ENCODE measurements at regions not wholly inside any gene's neighbourhood (a gene's known extent, or its start where the extent isn't known, plus 50 kb on each side); places are given as distances from the start of the nearest gene placed in this dataset.

DNA sequence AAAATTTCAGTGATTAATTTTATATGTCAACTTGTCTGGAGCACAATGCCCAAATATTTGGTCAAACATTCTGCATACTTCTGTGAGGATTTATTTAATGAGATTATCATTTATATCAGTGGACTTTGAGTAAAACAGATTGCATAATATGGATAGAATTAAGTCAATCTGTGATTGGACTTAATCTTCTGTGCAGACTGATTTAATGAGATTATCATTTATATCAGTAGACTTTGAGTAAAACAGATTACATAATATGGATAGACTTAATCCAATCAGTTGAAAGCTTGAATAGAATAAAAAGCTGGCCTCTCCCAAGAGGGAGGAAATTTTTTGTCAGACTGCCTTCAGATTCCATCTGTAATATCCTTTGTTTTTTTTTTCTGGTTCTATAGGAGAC, 1413.2 kb downstream of the LRFN5 start (continued):
- TF ChIP-seq, protein P1, sequence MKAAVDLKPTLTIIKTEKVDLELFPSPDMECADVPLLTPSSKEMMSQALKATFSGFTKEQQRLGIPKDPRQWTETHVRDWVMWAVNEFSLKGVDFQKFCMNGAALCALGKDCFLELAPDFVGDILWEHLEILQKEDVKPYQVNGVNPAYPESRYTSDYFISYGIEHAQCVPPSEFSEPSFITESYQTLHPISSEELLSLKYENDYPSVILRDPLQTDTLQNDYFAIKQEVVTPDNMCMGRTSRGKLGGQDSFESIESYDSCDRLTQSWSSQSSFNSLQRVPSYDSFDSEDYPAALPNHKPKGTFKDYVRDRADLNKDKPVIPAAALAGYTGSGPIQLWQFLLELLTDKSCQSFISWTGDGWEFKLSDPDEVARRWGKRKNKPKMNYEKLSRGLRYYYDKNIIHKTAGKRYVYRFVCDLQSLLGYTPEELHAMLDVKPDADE (IDR thresholded peaks at IDR 0.05) = no peak

DNA sequence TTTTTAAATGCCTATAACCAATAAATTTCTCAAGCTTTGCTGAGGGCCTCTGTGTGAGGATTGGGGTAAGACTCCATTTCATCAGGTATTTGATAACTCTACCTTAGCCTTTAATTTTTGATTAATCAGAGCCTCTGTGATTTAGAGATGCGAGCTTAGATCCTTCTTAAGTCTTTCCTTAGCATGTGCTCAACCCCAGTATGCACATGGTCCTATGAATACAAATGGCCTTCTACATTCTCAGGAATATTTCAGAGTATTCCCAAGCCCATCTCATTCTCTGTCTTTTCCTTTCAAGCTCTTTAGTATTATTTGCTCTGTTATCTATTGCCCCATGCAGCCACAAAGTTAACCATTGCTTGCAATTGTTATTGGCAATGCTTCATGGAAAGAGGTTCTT, 1407.7 kb downstream of the LRFN5 start:
- Histone ChIP-seq H3K27me3 (ENCODE audit: insufficient read depth) (no peaks in the 10 kb centered on the region), H3K9me2 (ENCODE audit: insufficient read depth) (peaks cover 9% of the 10 kb centered on the region; the same call in 1 of the 2 replicates), H3F3A (replicated peaks; ENCODE audit: low read depth) (no peaks in the 10 kb centered on the region), H4K20me1 (replicated peaks; ENCODE audit: insufficient read depth) (no peaks in the 10 kb centered on the region), H2AFZ (no peak overlapping the region), H3K4me1 (ENCODE audit: insufficient read depth) (no peaks in the 10 kb centered on the region), H3K27ac (ENCODE audit: low read depth) (no peak overlapping the region), H3K4me2 (no peak overlapping the region), H3K4me3 (no peak overlapping the region), H3K36me3 (ENCODE audit: insufficient read depth) (peaks cover 5% of the 10 kb centered on the region; the same call in 1 of the 2 replicates), H3K79me2 (replicated peaks; ENCODE audit: insufficient read depth) (no peaks in the 10 kb centered on the region)
- no peak overlapping the region for H3K27ac Mint-ChIP-seq
- H3K4me1 Mint-ChIP-seq = no peaks in the 10 kb centered on the region
- H3K9me3 Mint-ChIP-seq = peaks cover 20% of the 10 kb centered on the region
- H3K4me3 Mint-ChIP-seq = no peak overlapping the region
- peaks cover 3% of the 10 kb centered on the region; the same call in 2 of the 3 replicates for H3K36me3 Mint-ChIP-seq (ENCODE audit: low read depth)
- ATAC-seq (no peak), DNase-seq (ENCODE audit: low spot score) (no peak)
- H3K27me3 Mint-ChIP-seq (ENCODE audit: insufficient read depth, low read depth, poor library complexity) = no peaks in the 10 kb centered on the region
- TF ChIP-seq, protein P2, sequence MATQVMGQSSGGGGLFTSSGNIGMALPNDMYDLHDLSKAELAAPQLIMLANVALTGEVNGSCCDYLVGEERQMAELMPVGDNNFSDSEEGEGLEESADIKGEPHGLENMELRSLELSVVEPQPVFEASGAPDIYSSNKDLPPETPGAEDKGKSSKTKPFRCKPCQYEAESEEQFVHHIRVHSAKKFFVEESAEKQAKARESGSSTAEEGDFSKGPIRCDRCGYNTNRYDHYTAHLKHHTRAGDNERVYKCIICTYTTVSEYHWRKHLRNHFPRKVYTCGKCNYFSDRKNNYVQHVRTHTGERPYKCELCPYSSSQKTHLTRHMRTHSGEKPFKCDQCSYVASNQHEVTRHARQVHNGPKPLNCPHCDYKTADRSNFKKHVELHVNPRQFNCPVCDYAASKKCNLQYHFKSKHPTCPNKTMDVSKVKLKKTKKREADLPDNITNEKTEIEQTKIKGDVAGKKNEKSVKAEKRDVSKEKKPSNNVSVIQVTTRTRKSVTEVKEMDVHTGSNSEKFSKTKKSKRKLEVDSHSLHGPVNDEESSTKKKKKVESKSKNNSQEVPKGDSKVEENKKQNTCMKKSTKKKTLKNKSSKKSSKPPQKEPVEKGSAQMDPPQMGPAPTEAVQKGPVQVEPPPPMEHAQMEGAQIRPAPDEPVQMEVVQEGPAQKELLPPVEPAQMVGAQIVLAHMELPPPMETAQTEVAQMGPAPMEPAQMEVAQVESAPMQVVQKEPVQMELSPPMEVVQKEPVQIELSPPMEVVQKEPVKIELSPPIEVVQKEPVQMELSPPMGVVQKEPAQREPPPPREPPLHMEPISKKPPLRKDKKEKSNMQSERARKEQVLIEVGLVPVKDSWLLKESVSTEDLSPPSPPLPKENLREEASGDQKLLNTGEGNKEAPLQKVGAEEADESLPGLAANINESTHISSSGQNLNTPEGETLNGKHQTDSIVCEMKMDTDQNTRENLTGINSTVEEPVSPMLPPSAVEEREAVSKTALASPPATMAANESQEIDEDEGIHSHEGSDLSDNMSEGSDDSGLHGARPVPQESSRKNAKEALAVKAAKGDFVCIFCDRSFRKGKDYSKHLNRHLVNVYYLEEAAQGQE (IDR thresholded peaks at IDR 0.05; ENCODE audit: unreplicated experiment) = no peak
- TF ChIP-seq NANOG (IDR thresholded peaks at IDR 0.05; ENCODE audit: borderline replicate concordance) (no peak), POLR2AphosphoS5 (IDR thresholded peaks at IDR 0.05; ENCODE audit: low read depth) (no peak), EZH2 (IDR thresholded peaks at IDR 0.05; ENCODE audit: low read depth, unreplicated experiment) (no peak), ZNF114 (CRISPR knock-in tag; IDR thresholded peaks at IDR 0.05) (no peak), JUNB (IDR thresholded peaks at IDR 0.05; ENCODE audit: unreplicated experiment) (no peak), EZH2phosphoT487 (IDR thresholded peaks at IDR 0.05; ENCODE audit: unreplicated experiment) (no peak), ZNF331 (CRISPR knock-in tag; IDR thresholded peaks at IDR 0.05; ENCODE audit: low read depth) (no peak), STAT1 (IDR thresholded peaks at IDR 0.05; ENCODE audit: unreplicated experiment) (no peak)
- TF ChIP-seq, protein P3, sequence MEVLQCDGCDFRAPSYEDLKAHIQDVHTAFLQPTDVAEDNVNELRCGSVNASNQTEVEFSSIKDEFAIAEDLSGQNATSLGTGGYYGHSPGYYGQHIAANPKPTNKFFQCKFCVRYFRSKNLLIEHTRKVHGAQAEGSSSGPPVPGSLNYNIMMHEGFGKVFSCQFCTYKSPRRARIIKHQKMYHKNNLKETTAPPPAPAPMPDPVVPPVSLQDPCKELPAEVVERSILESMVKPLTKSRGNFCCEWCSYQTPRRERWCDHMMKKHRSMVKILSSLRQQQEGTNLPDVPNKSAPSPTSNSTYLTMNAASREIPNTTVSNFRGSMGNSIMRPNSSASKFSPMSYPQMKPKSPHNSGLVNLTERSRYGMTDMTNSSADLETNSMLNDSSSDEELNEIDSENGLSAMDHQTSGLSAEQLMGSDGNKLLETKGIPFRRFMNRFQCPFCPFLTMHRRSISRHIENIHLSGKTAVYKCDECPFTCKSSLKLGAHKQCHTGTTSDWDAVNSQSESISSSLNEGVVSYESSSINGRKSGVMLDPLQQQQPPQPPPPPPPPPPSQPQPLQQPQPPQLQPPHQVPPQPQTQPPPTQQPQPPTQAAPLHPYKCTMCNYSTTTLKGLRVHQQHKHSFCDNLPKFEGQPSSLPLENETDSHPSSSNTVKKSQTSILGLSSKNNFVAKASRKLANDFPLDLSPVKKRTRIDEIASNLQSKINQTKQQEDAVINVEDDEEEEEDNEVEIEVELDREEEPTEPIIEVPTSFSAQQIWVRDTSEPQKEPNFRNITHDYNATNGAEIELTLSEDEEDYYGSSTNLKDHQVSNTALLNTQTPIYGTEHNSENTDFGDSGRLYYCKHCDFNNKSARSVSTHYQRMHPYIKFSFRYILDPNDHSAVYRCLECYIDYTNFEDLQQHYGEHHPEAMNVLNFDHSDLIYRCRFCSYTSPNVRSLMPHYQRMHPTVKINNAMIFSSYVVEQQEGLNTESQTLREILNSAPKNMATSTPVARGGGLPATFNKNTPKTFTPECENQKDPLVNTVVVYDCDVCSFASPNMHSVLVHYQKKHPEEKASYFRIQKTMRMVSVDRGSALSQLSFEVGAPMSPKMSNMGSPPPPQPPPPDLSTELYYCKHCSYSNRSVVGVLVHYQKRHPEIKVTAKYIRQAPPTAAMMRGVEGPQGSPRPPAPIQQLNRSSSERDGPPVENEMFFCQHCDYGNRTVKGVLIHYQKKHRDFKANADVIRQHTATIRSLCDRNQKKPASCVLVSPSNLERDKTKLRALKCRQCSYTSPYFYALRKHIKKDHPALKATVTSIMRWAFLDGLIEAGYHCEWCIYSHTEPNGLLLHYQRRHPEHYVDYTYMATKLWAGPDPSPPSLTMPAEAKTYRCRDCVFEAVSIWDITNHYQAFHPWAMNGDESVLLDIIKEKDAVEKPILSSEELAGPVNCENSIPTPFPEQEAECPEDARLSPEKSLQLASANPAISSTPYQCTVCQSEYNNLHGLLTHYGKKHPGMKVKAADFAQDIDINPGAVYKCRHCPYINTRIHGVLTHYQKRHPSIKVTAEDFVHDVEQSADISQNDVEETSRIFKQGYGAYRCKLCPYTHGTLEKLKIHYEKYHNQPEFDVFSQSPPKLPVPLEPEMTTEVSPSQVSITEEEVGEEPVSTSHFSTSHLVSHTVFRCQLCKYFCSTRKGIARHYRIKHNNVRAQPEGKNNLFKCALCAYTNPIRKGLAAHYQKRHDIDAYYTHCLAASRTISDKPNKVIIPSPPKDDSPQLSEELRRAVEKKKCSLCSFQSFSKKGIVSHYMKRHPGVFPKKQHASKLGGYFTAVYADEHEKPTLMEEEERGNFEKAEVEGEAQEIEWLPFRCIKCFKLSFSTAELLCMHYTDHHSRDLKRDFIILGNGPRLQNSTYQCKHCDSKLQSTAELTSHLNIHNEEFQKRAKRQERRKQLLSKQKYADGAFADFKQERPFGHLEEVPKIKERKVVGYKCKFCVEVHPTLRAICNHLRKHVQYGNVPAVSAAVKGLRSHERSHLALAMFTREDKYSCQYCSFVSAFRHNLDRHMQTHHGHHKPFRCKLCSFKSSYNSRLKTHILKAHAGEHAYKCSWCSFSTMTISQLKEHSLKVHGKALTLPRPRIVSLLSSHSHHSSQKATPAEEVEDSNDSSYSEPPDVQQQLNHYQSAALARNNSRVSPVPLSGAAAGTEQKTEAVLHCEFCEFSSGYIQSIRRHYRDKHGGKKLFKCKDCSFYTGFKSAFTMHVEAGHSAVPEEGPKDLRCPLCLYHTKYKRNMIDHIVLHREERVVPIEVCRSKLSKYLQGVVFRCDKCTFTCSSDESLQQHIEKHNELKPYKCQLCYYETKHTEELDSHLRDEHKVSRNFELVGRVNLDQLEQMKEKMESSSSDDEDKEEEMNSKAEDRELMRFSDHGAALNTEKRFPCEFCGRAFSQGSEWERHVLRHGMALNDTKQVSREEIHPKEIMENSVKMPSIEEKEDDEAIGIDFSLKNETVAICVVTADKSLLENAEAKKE (CRISPR knock-in tag; IDR thresholded peaks at IDR 0.05) = no peak
- TF ChIP-seq, protein P1 (IDR thresholded peaks at IDR 0.05) = no peak
- TF ChIP-seq, protein P4, sequence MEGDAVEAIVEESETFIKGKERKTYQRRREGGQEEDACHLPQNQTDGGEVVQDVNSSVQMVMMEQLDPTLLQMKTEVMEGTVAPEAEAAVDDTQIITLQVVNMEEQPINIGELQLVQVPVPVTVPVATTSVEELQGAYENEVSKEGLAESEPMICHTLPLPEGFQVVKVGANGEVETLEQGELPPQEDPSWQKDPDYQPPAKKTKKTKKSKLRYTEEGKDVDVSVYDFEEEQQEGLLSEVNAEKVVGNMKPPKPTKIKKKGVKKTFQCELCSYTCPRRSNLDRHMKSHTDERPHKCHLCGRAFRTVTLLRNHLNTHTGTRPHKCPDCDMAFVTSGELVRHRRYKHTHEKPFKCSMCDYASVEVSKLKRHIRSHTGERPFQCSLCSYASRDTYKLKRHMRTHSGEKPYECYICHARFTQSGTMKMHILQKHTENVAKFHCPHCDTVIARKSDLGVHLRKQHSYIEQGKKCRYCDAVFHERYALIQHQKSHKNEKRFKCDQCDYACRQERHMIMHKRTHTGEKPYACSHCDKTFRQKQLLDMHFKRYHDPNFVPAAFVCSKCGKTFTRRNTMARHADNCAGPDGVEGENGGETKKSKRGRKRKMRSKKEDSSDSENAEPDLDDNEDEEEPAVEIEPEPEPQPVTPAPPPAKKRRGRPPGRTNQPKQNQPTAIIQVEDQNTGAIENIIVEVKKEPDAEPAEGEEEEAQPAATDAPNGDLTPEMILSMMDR (conservative IDR thresholded peaks at IDR 0.05; ENCODE audit: low read depth in 2 of 2) = no peak

Measured in GM23338 (cell line).